Stimulated activated CD4-positive, alpha-beta T cell treated with anti-CD3 and anti-CD28 coated beads, Interleukin-15, amount 100 ng/mL, for 24 hours (primary cell): ENCODE measurements at regions not wholly inside any gene's neighbourhood (a gene's known extent, or its start where the extent isn't known, plus 50 kb on each side); places are given as distances from the start of the nearest gene placed in this dataset.
"Not testable (repeated sequence)": the region's sequence is repeated elsewhere in the genome, so short reads cannot be mapped to it uniquely, and the experiment has no call there.

ENCODE experiments used
- DNase-seq: peaks from one replicate; pipeline ENCODE4 v3.0.0-alpha.2; 2020

- DNase-seq = no peak
Observed at GRCh38 chr11:82045748-82046457, 687.8 kb downstream of the FAM181B start.

GRCh38 chr11:82043316-82043715 lies 690.3 kb downstream of the FAM181B start:
- DNase-seq = no peak

GRCh38 chr11:82041764-82042163 lies 691.9 kb downstream of the FAM181B start:
- DNase-seq = no peak

GRCh38 chr11:82038154-82038553 lies 695.5 kb downstream of the FAM181B start:
- no peak for DNase-seq

- no peak for DNase-seq
Observed at GRCh38 chr11:82034527-82034926, 699.1 kb downstream of the FAM181B start.

- DNase-seq = not testable (repeated sequence)
Observed at GRCh38 chr11:82027335-82027734, 706.3 kb downstream of the FAM181B start.

- DNase-seq = no peak
Observed at GRCh38 chr11:82024760-82025159, 708.9 kb downstream of the FAM181B start.

- no peak for DNase-seq
Observed at GRCh38 chr11:82012276-82012675, 721.4 kb downstream of the FAM181B start.

GRCh38 chr11:82009133-82009532 lies 724.5 kb downstream of the FAM181B start:
- no peak for DNase-seq

GRCh38 chr11:82007521-82007920 lies 726.1 kb downstream of the FAM181B start:
- DNase-seq = no peak

- DNase-seq = peak; percentile 10
Observed at GRCh38 chr11:82004537-82005213, 729.0 kb downstream of the FAM181B start.

GRCh38 chr11:82003671-82004515 lies 729.8 kb downstream of the FAM181B start:
- peak; percentile 35 for DNase-seq

GRCh38 chr11:82003024-82003423 lies 730.6 kb downstream of the FAM181B start:
- no peak for DNase-seq

- DNase-seq = no peak
Observed at GRCh38 chr11:81995889-81996288, 737.8 kb downstream of the FAM181B start.

- DNase-seq = no peak
Observed at GRCh38 chr11:81993755-81994154, 739.9 kb downstream of the FAM181B start.

- no peak for DNase-seq
Observed at GRCh38 chr11:81990659-81991443, 742.8 kb downstream of the FAM181B start.

GRCh38 chr11:81989093-81989492 lies 744.6 kb downstream of the FAM181B start:
- DNase-seq = no peak

GRCh38 chr11:81987829-81988472 lies 745.7 kb downstream of the FAM181B start:
- no peak for DNase-seq

GRCh38 chr11:81986556-81987161 lies 747.0 kb downstream of the FAM181B start:
- no peak for DNase-seq

GRCh38 chr11:81979448-81979847 lies 754.2 kb downstream of the FAM181B start:
- no peak for DNase-seq

GRCh38 chr11:81975261-81975900 lies 758.3 kb downstream of the FAM181B start:
- no peak for DNase-seq
